ENCODE measurements at regions not wholly inside any gene's neighbourhood (a gene's known extent, or its start where the extent isn't known, plus 50 kb on each side); places are given as distances from the start of the nearest gene placed in this dataset.

DNA sequence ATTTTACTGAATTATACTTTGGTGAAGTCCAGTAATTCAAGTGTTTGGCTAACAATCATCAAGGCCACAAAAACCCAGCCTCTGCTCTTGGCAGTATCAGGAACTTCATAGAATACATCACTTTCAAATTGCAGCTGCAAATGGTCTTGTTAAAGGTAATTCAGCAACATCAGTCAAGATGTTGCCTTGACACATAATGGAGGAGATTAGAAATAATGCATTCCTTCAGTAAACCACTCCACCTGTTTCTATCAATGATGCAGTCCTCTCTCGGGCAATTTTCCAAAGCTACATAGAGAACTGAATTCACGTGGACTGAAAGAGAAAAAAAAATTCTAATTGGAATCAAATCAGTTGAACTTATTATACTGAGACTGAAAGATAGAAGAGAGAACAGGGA is 279.3 kb downstream of the VGLL3 start:
- no peak for DNase-seq

DNA sequence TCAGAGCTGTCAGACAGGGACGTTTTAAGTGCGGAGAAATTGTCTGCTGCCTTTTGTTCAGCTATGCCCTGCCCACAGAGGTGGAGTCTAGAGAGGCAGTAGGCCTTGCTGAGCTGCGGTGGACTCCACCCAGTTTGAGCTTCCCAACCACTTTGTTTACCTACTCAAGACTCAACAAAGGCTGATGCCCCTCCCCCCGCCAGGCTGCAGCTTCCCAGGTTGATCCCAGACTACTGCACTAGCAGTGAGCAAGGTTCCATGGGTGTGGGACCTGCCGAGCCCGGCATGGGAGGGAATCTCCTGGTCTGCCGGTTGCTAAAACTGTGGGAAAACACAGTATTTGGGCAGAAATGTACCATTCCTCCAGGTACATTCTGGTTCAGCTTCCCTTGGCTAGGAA is 282.1 kb downstream of the VGLL3 start:
- DNase-seq, result no peak

DNA sequence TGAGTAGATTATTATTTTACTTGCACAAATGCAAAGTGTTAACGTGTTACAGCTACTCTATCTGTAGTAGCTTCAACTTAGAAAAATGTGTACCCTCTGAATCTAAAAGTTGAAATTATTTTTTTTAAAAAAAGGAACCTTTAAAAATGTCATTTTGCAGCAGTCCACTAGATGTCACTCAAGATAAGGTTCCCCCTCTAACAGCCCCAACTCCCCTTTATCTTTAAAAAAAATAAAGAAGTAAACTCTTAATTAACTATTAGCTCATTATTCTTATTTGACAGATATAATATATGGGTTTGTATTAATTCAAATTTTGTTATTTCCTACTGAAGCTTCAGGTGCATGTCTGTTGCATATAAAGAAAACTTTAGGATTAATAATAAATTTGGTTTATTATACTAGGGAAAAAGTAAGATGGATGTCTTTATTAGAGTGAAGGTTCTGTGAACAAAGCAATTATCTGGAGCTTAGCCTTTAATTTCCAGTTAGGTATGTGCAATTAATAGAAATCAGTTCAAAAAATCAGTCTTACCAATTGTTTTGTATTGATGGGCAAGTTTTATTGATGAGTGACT is 288.5 kb downstream of the VGLL3 start:
- no peak for DNase-seq

DNA sequence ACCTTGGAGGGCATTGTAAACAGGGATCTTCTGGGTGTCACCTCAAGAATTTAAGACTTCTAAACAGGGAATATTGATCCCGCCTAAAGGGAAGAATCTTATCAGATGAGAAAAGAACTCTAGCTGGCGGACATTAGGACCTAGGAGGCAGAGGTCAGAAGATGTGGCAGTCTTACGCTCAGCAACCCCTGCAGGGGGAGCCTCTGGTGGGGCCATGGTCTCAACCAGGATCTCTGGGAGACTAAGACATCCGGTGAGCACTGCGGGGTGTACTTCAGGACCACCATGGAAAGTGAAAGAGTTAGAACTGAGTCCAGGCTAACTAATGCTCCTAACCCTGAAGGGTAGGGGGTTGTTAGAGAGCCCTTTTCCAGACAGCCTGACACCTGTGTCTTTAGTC is 295.2 kb downstream of the VGLL3 start:
- no peak for DNase-seq

DNA sequence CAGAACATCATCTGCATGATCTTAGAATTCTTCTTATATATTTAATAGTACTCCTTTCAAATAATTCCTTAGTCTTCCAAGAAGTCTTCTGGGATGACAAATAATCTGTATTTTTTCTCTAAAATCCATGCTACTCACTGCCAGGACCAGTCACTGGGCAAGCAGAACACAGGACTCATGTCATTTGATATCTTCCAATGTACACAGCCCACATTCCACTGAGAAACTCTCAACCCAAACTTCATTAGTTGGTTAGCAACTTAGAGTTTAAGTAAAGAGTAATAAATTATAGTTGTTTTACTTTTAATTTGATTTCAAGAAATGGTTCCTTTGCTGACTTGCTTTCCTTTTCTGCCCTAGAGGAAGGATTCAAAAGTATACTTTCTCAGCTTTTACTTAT is 317.0 kb downstream of the VGLL3 start:
- DNase-seq, result no peak

DNA sequence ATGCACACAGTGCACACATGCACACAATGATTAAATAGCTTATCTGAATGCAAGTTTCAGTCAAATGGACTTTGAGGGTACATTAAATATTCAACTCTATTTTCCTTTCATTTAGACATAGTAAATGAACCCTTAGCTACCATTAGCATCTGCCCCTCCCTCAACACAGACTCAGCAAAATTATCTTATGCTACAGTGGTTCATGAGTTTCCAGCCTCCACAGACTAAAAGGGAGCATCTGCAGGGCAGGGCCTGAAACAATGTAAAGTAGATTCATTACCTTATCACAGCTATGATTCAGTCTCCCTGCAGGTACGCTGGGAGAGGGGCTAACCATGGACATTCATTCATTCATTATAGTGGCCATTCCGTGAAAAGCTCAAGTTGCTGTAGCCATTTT is 329.1 kb downstream of the VGLL3 start:
- no peak for DNase-seq

DNA sequence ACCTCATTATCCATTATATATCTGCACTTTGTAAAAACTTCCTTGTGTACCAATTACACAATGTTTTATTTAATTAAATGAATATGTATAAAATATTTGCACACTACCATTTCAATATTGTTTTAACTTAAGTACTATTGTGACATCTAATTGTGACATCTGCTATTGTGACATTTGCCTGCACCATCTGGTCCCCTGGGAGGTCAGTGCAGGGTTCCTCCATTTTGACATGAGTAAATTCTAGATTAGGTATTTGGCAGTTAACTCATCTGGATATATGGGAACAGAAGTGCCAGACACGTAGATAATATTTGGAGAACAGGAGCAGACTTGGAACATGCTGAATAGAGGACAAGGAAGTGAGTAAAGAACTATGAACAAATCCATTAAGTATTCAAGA is 332.1 kb downstream of the VGLL3 start:
- no peak for DNase-seq

DNA sequence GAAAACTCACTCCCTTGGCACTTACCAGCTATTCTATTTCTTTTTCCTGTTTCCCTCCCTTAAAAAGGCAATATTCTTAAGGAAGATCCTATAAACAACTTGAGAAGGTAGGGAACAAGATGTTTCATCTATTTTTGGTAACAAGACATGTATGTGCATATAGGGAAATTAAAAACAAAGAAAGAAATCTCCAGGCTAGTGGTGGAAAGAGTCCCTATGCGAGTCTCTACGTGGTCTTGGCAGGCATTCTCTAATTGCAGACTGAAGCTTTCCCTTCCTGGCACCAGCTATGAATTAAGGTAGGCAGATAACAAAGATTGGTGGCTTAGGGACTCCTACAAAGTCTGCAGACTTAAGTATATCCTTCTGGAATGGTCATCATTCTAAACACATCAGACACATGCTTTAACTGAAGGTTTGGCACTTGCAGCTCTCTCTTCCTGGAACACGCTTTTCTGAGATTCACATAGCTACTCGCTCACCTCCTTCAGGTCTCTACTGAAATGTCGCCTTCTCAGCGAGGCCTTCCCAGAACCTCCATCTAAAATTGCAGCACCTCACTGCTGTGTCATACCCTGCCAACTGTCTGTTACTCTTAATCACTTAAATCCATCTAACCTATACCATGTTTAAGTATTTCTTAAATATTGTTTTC is 336.0 kb downstream of the VGLL3 start:
- DNase-seq, result no peak

DNA sequence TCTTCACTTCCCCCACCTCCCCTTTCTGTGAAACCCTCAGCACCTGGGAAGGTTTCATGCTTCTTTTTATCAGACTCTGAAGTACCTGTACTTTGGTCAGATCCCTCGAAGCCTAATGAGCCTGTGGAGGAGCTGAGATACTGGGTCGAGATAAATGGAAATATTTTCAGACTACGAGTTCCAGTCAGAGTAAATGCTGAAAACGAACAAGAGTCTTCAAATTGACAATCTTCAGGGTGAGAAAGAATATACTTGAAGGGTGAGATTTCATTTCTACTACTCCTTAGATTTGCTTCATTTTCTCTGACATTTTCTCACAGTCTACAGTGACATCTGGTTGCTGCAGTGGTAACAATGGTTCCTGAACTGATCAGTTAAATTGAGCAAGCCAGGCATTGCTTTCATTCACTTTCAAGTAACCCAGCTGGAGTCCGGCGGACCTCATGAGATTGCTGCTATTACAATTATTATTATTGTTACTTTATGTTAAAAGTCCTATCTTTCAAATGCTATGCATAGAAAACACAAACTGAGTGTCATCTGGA is 337.2 kb downstream of the VGLL3 start:
- DNase-seq, result no peak

DNA sequence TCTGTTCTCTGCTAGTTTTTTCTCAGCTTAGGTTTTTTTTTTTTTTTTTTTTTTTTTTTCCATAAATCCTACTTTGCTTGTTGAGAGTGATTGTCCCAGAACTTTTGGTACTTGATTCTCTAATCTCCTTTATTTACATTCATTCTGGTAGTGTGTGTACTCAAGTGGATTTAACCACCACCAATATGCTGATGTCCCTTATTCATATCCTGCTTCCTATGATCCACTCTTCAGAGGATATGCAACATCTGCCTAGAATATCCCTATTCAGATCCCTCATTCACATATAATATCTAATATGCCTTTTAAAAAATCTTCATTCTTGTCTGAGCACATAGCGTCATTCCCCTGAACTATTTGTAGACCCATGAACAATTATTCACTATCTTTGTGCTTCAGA is 342.9 kb downstream of the VGLL3 start:
- no peak for DNase-seq

DNA sequence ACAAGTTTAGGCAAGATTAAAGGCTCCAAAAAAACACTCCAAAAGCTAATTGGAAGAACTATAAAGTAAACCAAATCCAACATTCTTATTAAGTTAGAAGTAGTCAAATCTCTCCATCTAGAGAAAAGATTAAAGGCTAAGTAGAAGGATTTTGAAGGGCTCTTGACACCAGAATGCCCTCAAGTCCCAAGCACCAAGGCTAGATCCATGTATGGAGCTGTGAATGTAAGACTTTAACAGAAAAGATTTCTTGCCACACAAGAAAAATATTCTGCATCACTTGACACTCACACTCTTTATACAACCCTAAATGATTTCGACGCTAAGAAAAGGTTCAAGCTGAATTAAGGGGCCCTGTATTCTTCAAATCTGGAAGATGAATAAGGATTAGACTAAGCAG is 345.2 kb downstream of the VGLL3 start:
- DNase-seq, result no peak

DNA sequence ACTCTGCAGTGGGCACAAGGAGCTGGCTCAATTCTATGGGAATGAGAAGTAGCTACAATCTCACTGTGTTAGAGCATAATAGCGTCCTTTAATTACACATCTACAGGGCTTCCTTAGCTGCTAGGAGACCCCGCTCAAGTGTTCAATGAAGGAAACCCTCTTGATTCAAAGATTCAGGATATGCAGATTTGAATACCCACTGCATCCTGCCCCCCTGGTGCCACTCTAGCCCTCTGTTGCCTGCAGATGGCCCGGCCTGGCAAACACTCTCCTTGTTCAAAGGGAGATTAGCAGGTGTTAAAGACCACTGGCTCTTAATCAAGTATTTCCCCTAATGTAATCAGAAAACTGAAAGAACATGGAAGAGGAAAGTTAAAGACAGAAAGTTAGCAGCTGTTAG is 356.6 kb downstream of the VGLL3 start:
- no peak for DNase-seq

DNA sequence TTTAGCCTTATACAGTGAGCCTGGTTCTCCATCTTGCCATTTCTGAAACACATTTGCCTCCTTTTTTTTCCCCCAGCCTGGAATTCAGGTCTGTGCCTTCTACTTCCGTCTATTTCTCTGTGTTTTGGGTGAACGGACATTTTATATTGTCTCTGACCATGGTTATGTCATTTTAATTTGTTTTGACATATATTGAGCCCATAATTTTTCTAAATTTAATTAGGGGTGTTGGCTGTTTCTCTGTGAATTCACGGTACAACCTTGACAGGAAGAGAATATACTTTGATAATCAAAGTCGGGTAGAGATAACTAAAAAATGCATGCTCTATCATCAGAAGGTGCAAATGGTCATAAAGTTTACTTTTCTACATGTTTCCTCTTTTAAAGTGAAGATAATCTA is 361.4 kb downstream of the VGLL3 start:
- no peak for DNase-seq

DNA sequence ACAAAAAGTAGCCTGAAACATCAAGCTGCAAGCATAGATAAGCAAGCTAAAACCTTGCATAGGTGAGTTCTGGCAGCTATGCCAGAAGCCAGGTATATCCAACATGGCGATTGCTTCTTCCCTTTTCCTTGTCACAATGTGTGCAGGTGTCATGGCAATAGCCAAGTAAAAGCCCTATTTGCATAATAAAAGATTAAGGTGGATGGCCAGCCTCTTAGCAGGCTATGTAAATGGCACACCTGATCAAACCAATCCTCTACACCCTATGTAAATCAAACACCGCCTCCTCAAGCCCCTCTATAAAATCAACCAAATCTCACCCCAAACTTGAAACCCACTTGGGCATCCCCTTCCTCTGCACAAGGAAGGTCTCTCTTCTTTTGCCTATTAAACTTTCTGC is 366.8 kb downstream of the VGLL3 start:
- no peak for DNase-seq

DNA sequence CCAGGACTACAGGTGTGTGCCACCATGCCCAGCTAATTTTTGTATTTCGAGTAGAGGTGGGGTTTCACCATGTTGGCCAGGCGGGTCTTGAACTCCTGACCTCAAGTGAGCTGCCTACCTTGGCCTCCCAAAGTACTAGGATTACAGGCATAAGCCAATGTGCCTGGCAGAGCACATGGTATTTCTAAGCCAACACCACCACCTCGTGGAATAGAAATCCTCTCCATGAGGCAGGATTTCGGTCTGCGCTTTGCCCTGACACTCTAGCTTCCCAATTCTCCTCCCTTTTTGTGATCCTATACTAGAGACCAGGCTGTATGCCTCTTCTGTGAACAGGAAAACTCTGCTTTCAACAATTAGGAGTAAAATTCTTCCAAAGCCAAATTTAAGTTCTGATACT is 372.2 kb downstream of the VGLL3 start:
- no peak for DNase-seq

DNA sequence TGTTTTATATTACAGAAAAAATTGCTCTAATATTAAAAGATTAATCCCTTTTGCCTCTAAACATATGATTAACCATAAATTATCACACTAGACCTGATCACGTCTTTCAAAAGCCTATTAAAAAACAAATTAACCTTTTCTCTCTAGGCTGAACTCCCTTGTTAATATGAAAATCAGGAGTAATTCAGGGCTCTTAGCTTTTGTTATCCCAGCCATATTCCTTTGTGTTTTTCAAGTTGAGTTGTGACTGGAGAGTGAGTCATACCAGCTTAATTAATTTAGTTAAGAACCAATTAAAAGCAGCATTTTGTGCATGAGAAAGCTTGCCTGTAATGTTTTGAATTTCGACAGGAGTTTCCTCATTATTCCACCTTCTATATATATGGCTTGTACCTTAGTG is 385.8 kb downstream of the VGLL3 start:
- DNase-seq, result no peak

DNA sequence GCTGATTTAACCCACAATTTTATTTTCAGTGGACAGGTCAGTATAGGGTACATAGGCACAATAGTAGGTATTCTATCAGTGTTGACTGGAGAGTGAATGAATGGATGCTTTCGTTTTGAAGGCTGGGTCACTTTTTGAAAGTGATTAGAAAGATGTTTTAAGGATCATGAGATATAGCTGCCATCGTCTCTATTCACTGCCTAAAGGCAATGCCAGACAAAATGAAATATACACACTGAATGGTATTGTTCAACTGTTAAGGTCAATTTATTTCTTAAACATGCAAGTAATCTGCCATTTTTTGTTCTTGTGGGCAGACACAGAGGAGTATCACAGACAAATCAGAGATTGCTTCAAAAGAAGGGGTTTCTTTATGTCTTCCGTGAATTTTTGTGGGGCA is 395.3 kb downstream of the VGLL3 start:
- no peak for DNase-seq

DNA sequence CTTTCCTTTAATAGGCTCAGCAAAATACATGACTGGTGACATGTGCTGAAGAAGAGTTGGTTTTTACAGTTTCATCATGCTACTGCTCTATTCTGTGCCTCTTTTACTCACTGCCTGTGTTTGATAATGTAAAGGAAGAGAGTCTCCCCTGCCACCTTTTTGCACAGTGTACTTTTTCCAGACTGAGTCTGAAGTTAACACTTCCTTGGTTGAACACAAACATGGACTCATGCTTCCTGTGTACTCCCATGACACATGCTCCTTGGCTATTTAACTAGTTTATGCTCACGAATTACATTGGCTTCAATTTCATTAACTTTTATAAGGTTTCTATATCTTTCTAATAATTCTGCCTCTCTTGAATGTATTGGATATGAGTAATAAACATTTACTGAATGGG is 396.1 kb downstream of the VGLL3 start:
- no peak for DNase-seq

DNA sequence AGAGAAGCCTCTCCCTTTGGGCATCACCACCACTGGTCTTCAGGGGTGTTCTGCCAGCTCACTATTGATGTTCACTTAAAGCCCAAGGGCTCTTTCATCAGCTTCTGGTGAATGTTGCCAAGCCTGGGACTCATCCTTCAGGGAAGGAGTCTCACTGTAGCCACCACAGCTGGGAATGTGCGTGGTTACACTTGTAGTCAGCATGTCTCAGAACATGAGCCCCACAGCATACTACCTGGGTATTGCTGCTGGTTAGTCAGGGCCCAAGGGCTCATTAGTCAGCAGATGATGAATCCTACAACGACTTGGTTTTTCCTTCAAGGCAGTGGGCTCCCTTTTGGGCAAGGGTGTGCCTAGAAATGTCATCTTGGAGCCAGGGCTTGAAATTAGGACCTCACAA is 412.9 kb downstream of the VGLL3 start:
- no peak for DNase-seq

DNA sequence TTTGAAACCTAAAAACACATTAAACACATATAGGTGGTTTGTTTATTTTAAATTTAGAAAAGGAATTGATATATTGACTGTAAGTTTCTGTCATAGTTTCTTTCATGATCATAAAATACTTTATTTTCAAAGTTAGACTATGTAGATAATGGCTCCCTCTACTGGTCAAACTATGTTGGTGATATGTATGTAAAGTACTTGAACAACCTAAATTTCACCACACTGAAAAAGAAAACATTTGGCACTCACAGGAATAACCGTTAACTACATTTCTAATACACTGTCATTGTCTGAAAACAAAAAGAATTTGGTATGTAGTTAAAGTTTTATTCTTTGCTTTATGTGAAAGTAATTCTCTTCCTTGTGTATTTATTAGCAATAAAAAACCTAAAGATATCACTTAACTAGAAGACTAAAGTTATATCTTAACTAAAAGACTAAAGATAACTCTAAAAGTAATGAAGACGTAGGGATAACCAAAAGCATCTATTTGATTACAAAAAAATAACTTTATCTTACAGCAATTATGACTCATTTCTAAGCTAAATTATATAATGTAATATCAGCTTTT is 427.5 kb downstream of the VGLL3 start:
- DNase-seq, result peak; percentile 43

DNA sequence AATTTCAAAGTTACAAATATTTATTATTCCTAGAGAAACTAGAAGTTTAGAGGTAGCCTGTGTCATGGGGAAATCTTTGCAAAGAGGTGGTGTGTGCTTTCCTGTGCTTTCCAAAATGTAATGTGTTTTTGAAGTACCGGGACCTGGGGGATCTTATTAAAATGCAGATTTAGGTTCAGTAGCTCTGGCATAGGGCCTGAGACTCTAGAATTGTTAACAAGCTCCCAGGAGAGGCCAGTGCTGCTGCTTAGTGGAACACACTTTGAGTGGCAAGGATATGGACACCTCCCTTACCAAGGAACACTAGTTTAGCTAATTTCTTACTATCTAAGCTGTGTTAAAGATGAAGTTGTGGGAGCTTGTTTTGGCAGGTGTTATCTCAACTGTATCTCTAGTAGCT is 428.9 kb downstream of the VGLL3 start:
- no peak for DNase-seq

DNA sequence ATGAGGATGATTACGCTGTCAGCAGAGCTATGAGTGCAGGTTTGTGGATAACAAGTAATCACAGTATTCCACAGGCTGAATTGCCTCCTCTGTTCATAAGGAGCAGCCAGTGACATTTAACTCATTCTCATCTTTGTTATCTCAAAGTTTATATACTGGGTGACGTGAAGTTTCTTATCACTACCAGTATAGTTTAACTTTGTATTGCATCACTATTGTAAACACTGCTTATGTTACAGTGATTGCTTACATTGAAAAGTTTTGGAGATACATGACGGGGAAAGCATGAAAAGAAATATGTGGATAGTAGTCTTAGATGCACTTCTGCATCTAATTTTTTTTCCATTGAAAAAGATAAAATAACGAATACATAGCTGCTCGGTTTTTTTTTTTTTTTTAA is 429.7 kb downstream of the VGLL3 start:
- DNase-seq, result no peak

DNA sequence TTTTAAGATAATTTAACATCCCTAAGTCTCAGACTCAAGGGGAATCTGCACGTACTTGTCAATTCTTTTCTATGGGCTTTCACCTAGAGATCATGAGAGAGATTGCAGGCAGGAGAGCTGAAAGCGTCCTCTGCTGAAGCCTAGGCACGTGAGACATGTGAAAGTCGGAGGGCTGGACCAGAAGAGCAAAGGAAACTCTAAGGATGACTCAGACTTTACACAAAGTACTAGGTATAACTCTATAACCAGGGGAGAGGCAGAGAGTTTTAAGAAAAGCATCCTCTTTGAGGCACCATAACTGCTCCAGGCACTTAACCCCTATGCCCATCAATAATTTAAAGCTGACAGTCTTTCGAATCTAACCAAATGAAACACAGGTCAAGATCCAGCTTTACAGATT is 436.6 kb downstream of the VGLL3 start:
- DNase-seq, result no peak

DNA sequence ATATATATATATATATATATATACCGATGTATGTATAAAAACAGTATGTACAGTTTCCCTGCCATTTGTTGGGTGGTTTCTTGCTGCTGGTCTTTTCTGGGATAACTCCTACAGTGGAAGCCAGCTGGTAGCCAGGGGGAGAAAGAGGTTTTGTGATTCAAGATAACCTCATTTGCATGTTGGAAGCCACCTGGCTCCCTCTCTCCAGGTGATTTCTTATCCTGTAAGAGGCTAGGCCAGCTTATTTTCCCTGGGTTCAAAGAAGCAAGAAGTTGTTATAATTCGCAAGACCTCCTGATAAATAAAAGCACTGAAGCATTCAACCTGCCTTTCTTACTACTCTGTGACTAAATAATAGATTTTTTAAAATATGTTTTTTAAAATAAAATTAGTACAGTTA is 443.3 kb downstream of the VGLL3 start:
- no peak for DNase-seq

DNA sequence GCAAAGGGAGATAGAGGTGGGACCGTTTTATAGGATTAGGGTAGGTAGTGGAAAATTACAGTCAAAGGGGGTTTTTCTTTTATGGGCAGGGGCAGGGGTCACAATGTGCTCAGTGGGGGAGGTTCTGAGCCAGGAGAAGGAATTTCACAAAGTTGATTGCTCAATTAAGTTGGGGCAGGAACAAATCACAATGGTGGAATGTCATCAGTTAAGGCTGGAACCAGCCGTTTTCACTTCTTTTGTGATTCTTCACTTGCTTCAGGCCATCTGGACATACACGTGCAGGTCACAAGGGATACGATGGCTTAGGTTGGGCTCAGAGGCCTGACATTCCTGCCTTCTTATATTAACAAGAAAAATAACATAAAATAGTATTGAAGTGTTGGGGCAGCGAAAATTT is 453.8 kb downstream of the VGLL3 start:
- no peak for DNase-seq
